IPS-18c (cell line): ENCODE measurements at regions not wholly inside any gene's neighbourhood (a gene's known extent, or its start where the extent isn't known, plus 50 kb on each side); places are given as distances from the start of the nearest gene placed in this dataset.
"Not testable (repeated sequence)": the region's sequence is repeated elsewhere in the genome, so short reads cannot be mapped to it uniquely, and the experiment has no call there.

Experiments used
- H3K4me3 ChIP-seq: 2 replicates; pipeline ENCODE4 v1.7.0; 2013; ENCODE audit warnings: low read depth, mild to moderate bottlenecking, low read length, moderate library complexity; ENCODE audit not compliant: insufficient read depth
- H3K9me3 ChIP-seq: one replicate; pipeline ENCODE4 v1.6.1; 2013; ENCODE audit warnings: mild to moderate bottlenecking, low read length, moderate library complexity; ENCODE audit not compliant: control insufficient read depth, insufficient read depth

- H3K4me3 ChIP-seq: not testable (repeated sequence)
These were observed 277.9 kb downstream of the LPIN1 start for GRCh38 chr2:12024197-12024907.

GRCh38 chr2:12027136-12027535 is 280.7 kb downstream of the LPIN1 start:
- no peak overlapping the region for H3K4me3 ChIP-seq
- H3K9me3 ChIP-seq: no peaks in the 10 kb centered on the region

More at GRCh38 chr2:12024197-12024907, 277.9 kb downstream of the LPIN1 start:
- peaks cover 12% of the 10 kb centered on the region for H3K9me3 ChIP-seq

- Histone ChIP-seq H3K4me3 (no peak overlapping the region), H3K9me3 (no peaks in the 10 kb centered on the region)
These were observed 285.4 kb downstream of the LPIN1 start for GRCh38 chr2:12031866-12032265.

- Histone ChIP-seq H3K4me3 (no peak overlapping the region), H3K9me3 (no peaks in the 10 kb centered on the region)
These were observed 286.0 kb downstream of the LPIN1 start for GRCh38 chr2:12032398-12032797.

- Histone ChIP-seq H3K4me3 (no peak overlapping the region), H3K9me3 (no peaks in the 10 kb centered on the region)
These were observed 286.5 kb downstream of the LPIN1 start for GRCh38 chr2:12032975-12033374.

GRCh38 chr2:12033494-12033893 is 287.1 kb downstream of the LPIN1 start:
- no peaks in the 10 kb centered on the region for H3K9me3 ChIP-seq
- no peak overlapping the region for H3K4me3 ChIP-seq

- Histone ChIP-seq H3K4me3 (no peak overlapping the region), H3K9me3 (no peaks in the 10 kb centered on the region)
These were observed 287.9 kb downstream of the LPIN1 start for GRCh38 chr2:12034382-12034781.

- no peak overlapping the region for H3K4me3 ChIP-seq
- H3K9me3 ChIP-seq: no peaks in the 10 kb centered on the region
These were observed 288.7 kb downstream of the LPIN1 start for GRCh38 chr2:12035029-12035720.

GRCh38 chr2:12035956-12036639 is 289.7 kb downstream of the LPIN1 start:
- H3K9me3 ChIP-seq: no peaks in the 10 kb centered on the region
- no peak overlapping the region for H3K4me3 ChIP-seq

GRCh38 chr2:12036640-12036983 is 290.2 kb downstream of the LPIN1 start:
- no peak overlapping the region for H3K4me3 ChIP-seq
- no peaks in the 10 kb centered on the region for H3K9me3 ChIP-seq

- H3K9me3 ChIP-seq: no peaks in the 10 kb centered on the region
These were observed 290.9 kb downstream of the LPIN1 start for GRCh38 chr2:12037301-12037700.

GRCh38 chr2:12041236-12041635 is 294.8 kb downstream of the LPIN1 start:
- Histone ChIP-seq H3K4me3 (no peak overlapping the region), H3K9me3 (no peaks in the 10 kb centered on the region)

More at GRCh38 chr2:12037301-12037700, 290.9 kb downstream of the LPIN1 start:
- no peak overlapping the region for H3K4me3 ChIP-seq

- Histone ChIP-seq H3K4me3 (no peak overlapping the region), H3K9me3 (no peaks in the 10 kb centered on the region)
These were observed 296.7 kb downstream of the LPIN1 start for GRCh38 chr2:12043131-12043530.

- Histone ChIP-seq H3K9me3 (no peaks in the 10 kb centered on the region), H3K4me3 (no peak overlapping the region)
These were observed 298.4 kb downstream of the LPIN1 start for GRCh38 chr2:12044857-12045256.

- Histone ChIP-seq H3K4me3 (no peak overlapping the region), H3K9me3 (no peaks in the 10 kb centered on the region)
These were observed 299.4 kb downstream of the LPIN1 start for GRCh38 chr2:12045864-12046291.

GRCh38 chr2:12046641-12047040 is 300.2 kb downstream of the LPIN1 start:
- H3K4me3 ChIP-seq: no peak overlapping the region

GRCh38 chr2:12047761-12048160 is 301.3 kb downstream of the LPIN1 start:
- no peaks in the 10 kb centered on the region for H3K9me3 ChIP-seq
- H3K4me3 ChIP-seq: no peak overlapping the region

More at GRCh38 chr2:12046641-12047040, 300.2 kb downstream of the LPIN1 start:
- H3K9me3 ChIP-seq: no peaks in the 10 kb centered on the region

- Histone ChIP-seq H3K9me3 (no peaks in the 10 kb centered on the region), H3K4me3 (no peak overlapping the region)
These were observed 302.1 kb downstream of the LPIN1 start for GRCh38 chr2:12048550-12048949.
